ENCODE measurements at regions not wholly inside any gene's neighbourhood (a gene's known extent, or its start where the extent isn't known, plus 50 kb on each side); places are given as distances from the start of the nearest gene placed in this dataset.

DNA sequence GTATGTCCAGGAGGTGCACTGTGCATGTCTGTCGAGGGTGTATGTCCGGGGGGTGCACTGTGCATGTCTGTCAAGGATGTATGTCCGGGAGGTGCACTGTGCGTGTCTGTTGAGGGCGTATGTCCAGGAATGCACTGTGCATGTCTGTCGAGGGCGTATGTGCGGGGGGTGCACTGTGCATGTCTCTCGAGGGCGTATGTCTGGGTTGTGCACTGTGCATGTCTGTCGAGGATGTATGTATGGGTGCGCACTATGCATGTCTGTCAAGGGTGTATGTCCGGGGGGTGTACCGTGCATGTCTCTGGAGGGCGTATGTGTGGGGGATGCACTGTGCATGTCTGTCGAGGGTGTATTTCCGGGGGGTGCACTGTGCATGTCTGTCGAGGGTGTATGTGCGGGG is 249.3 kb upstream of the MYT1L start:
- H4K20me1 ChIP-seq (ENCODE audit: insufficient read depth, low read length) = no peaks in the 10 kb centered on the region
- no peaks in the 10 kb centered on the region for H3K9me1 ChIP-seq (ENCODE audit: insufficient read depth, low read length)
- no peak overlapping the region for H2AK5ac ChIP-seq (ENCODE audit: low read depth, low read length)
- H2AFZ ChIP-seq (replicated peaks; ENCODE audit: low read length, poor library complexity) = no peak overlapping the region
- TF ChIP-seq FOS (IDR thresholded peaks at IDR 0.05; ENCODE audit: low read depth, low read length) (no peak), MXI1 (IDR thresholded peaks at IDR 0.05; ENCODE audit: borderline replicate concordance, low read depth, low read length) (no peak), CEBPB (IDR thresholded peaks at IDR 0.05; ENCODE audit: low read depth, low read length) (no peak)
- TF ChIP-seq, protein P1, sequence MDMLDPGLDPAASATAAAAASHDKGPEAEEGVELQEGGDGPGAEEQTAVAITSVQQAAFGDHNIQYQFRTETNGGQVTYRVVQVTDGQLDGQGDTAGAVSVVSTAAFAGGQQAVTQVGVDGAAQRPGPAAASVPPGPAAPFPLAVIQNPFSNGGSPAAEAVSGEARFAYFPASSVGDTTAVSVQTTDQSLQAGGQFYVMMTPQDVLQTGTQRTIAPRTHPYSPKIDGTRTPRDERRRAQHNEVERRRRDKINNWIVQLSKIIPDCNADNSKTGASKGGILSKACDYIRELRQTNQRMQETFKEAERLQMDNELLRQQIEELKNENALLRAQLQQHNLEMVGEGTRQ (IDR thresholded peaks at IDR 0.05; ENCODE audit: low read depth, low read length) = no peak
- ChIA-PET POLR2A (ENCODE audit: unreplicated experiment) (no interaction called here), CTCF (no interaction called here)
- no peak overlapping the region for H2BK15ac ChIP-seq (ENCODE audit: low read depth, low read length)
- H3K79me1 ChIP-seq (ENCODE audit: low read depth in 1 of 2, low read length in 2 of 2) = no peaks in the 10 kb centered on the region
- H3K4ac ChIP-seq (ENCODE audit: low read depth, low read length) = no peak overlapping the region
- H2BK120ac ChIP-seq (ENCODE audit: low read depth, low read length) = no peak overlapping the region
- no peak for ATAC-seq (ENCODE audit: low read depth)
- BruUV-seq (replicated peaks) = no TSS peak
- H3K23ac ChIP-seq (ENCODE audit: low read depth, low read length) = no peak overlapping the region
- no peak overlapping the region for H3K4me3 ChIP-seq (ENCODE audit: insufficient read depth, low read depth, low read length)
- no peak overlapping the region for H3K14ac ChIP-seq (replicated peaks; ENCODE audit: low read depth, low read length)
- no peaks in the 10 kb centered on the region for H3K27me3 ChIP-seq (ENCODE audit: control insufficient read depth, insufficient read depth, low read length)
- H4K8ac ChIP-seq (ENCODE audit: low read depth in 2 of 2, low read length in 2 of 2) = no peak overlapping the region
- no peak overlapping the region for H3K56ac ChIP-seq (ENCODE audit: extremely low read depth, insufficient read depth, low read length)
- no peaks in the 10 kb centered on the region for H3K4me1 ChIP-seq (ENCODE audit: control insufficient read depth, insufficient read depth, low read length)
- peaks cover 24% of the 10 kb centered on the region for H3K9me3 ChIP-seq (ENCODE audit: control insufficient read depth, insufficient read depth, low read length)
- H2AK9ac ChIP-seq (replicated peaks; ENCODE audit: low read depth, low read length, poor library complexity) = no peak overlapping the region
- no peak overlapping the region for H3K4me2 ChIP-seq (ENCODE audit: low read depth, low read length)
- H3K18ac ChIP-seq (ENCODE audit: low read depth, low read length) = no peak overlapping the region
- H2BK20ac ChIP-seq (ENCODE audit: low read depth, low read length) = no peak overlapping the region
- H4K91ac ChIP-seq (ENCODE audit: insufficient read depth, low read depth, low read length) = no peak overlapping the region
- intact Hi-C loops (cut with micrococcal nuclease) = no loop called here
- WGBS, 2 experiments (ENCODE audit: extremely low coverage in 2 of 2, insufficient read length in 1 of 2) = 86% methylated on average over 7 of the region's 19 CpGs; no CpG with 5 or more reads in 1 of the 2 experiments
- no peak for DNase-seq
- no peak overlapping the region for H4K5ac ChIP-seq (ENCODE audit: low read depth, low read length)
- H2BK5ac ChIP-seq (ENCODE audit: low read depth, low read length, poor library complexity, severe bottlenecking) = no peak overlapping the region
- no peaks in the 10 kb centered on the region for H3K36me3 ChIP-seq (ENCODE audit: control insufficient read depth, insufficient read depth, low read length)
- in situ Hi-C loops (cut with MboI; ENCODE audit: low sequenced_read_pairs) = no loop called here
- H3K9ac ChIP-seq (ENCODE audit: low read depth, low read length) = no peak overlapping the region
- dilution Hi-C loops (cut with HindIII; ENCODE audit: low sequenced_read_pairs, unreplicated experiment) = no loop called here
- no peak overlapping the region for H3K27ac ChIP-seq (ENCODE audit: insufficient read depth, low read length)
